ENCODE measurements at regions not wholly inside any gene's neighbourhood (a gene's known extent, or its start where the extent isn't known, plus 50 kb on each side); places are given as distances from the start of the nearest gene placed in this dataset.

GRCh38 chr6:159380114-159380513, 210.9 kb downstream of the FNDC1 start:
- H3K4me3 ChIP-seq (ENCODE audit: low read depth, low read length) = no peak overlapping the region
- DNase-seq (ENCODE audit: low read depth) = no peak
- TF ChIP-seq, protein P1, sequence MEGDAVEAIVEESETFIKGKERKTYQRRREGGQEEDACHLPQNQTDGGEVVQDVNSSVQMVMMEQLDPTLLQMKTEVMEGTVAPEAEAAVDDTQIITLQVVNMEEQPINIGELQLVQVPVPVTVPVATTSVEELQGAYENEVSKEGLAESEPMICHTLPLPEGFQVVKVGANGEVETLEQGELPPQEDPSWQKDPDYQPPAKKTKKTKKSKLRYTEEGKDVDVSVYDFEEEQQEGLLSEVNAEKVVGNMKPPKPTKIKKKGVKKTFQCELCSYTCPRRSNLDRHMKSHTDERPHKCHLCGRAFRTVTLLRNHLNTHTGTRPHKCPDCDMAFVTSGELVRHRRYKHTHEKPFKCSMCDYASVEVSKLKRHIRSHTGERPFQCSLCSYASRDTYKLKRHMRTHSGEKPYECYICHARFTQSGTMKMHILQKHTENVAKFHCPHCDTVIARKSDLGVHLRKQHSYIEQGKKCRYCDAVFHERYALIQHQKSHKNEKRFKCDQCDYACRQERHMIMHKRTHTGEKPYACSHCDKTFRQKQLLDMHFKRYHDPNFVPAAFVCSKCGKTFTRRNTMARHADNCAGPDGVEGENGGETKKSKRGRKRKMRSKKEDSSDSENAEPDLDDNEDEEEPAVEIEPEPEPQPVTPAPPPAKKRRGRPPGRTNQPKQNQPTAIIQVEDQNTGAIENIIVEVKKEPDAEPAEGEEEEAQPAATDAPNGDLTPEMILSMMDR (IDR thresholded peaks at IDR 0.05; ENCODE audit: insufficient read depth, low read depth, low read length, missing control alignments) = no peak

DNA sequence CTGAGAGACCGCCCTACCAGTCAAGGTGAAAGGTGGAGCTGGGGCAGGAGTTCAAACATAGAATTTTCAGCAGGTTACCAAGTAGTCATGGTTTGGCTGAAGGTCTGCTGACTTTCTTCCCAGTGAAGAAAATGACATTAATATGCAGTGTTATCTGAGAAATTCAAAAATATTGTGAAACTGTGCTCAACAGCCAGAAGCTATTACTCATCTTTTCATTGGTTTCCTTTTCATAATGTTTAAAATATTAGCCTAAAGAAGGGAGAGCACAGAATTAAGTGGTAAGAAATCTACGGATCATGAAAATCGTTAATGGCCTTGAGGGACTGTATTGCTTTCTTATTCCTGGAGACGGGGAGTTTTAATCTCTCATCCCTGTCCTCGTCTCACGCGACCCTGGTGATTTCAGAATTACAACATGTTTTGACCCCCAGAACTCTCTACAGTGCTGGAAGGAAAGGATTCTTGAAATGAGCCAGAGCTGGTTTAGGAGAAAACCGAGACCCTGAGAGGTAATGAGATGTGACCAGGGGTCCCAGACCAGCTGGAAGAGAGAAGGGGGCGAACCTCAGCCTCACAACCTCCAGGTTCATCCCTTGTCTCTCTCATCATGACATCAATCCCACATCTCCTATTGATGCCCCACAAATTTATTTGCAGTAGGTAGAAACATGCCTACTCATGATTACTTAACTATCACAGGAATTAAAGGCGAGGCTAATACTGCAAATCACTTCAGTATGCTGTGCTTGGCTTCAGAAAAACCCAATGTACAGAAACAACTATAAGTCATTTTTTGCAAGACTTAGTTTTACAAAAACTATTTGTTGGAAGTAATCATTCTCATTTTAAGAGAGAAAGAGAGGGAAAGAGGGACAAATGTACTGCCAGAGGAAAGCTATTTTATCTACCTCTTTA, 209.5 kb downstream of the FNDC1 start:
- TF ChIP-seq, protein P1 (IDR thresholded peaks at IDR 0.05; ENCODE audit: insufficient read depth, low read depth, low read length, missing control alignments) = no peak
- no peak overlapping the region for H3K4me3 ChIP-seq (ENCODE audit: low read depth, low read length)

DNA sequence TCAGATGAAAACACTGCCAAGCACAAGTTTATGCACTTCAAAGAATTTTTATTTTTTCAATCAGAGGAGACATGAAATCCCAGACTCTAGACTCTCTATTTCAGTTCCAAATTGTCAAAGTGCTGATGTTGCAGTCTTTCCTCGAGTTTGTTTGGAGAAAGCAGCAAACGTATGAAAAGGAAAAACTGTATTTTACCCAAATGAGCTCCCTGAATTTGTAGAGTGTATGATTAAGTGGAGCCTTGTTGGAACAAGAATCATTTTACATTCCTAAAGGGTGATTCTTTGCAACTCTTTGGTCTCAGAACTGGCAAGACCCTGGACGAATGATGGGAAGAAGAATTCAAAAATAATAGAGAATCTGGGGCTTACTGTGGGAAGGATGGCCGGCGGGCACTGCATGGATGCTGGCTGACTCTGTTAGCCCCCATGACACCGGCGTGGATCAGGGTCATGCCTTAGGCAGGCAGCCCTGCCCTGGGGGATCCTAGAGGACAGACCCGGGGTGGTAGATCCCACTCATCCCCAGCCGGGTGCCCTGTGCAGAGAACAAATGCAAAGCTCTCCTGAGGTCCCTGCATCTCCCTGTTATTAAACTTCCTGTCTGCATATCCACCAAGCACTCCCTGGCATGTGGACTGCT, 207.4 kb downstream of the FNDC1 start:
- DNase-seq (ENCODE audit: low read depth) = no peak
- H3K4me3 ChIP-seq (ENCODE audit: low read depth, low read length) = no peak overlapping the region
- TF ChIP-seq, protein P1 (IDR thresholded peaks at IDR 0.05; ENCODE audit: insufficient read depth, low read depth, low read length, missing control alignments) = no peak

More for the DNA sequence above, 209.5 kb downstream of the FNDC1 start:
- no peak for DNase-seq (ENCODE audit: low read depth)

DNA sequence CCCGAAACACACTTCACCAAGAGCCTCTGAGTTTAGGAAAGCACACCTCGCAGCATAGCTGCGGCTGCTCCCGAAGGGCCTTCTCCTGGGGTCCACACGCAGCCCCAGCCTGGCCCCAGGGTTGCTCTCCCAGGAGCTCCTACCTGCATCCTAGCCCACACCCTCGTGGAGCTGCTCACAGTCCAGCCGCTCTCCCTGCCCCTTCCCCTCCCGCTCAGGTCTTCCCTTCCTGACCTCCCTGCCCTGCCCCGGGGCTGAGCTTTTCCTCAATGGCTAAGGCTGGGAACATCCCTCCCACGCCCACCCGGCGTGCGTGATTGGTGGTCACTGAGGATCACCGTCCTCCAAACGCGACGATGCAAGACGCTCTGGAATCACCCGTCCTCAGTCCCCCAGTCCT, 205.8 kb downstream of the FNDC1 start:
- H3K4me3 ChIP-seq (ENCODE audit: low read depth, low read length) = no peak overlapping the region
- TF ChIP-seq, protein P1 (IDR thresholded peaks at IDR 0.05; ENCODE audit: insufficient read depth, low read depth, low read length, missing control alignments) = no peak
- DNase-seq (ENCODE audit: low read depth) = no peak

GRCh38 chr6:159373670-159374069, 204.5 kb downstream of the FNDC1 start:
- TF ChIP-seq, protein P1 (IDR thresholded peaks at IDR 0.05; ENCODE audit: insufficient read depth, low read depth, low read length, missing control alignments) = no peak
- H3K4me3 ChIP-seq (ENCODE audit: low read depth, low read length) = no peak overlapping the region
- DNase-seq (ENCODE audit: low read depth) = no peak

DNA sequence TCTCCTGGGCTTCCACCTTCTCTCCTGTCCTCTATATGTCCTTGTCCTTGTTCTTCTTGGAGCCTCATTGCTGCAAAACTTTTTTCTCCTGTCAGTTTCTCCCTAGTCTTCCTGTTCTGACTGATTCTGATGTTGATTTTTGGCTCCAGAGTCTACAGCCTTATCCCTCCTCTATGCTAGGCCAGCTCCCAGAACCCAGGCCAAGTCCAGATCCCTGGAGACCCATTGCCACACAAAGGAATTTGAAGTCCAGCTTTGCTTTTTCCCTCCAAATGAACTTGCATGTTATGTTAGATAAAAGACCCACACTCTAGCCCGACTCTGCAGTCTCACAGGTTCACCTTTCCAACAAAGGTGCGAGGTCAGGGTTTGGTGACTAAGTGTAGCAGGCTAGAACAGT, 203.1 kb downstream of the FNDC1 start:
- TF ChIP-seq, protein P1 (IDR thresholded peaks at IDR 0.05; ENCODE audit: insufficient read depth, low read depth, low read length, missing control alignments) = no peak
- no peak for DNase-seq (ENCODE audit: low read depth)
- H3K4me3 ChIP-seq (ENCODE audit: low read depth, low read length) = no peak overlapping the region

Measured in GM12865 (cell line).